ENCODE measurements at regions not wholly inside any gene's neighbourhood (a gene's known extent, or its start where the extent isn't known, plus 50 kb on each side); places are given as distances from the start of the nearest gene placed in this dataset.

- FAIRE-seq, result no peak
- 22% methylated on average over 8 of the region's 8 CpGs for WGBS (ENCODE audit: missing lambda C conversion rate)
- no peak overlapping the region for H3K27ac ChIP-seq
- TF ChIP-seq MAX (IDR thresholded peaks at IDR 0.05) (no peak), CTCF (IDR thresholded peaks at IDR 0.05) (no peak), EP300 (IDR thresholded peaks at IDR 0.05) (no peak), MAZ (IDR thresholded peaks at IDR 0.05; ENCODE audit: borderline replicate concordance, low read depth, low read length) (no peak), HDAC2 (IDR thresholded peaks at IDR 0.05) (no peak), ZSCAN20 (CRISPR knock-in tag; IDR thresholded peaks at IDR 0.05) (no peak), ESRRA (IDR thresholded peaks at IDR 0.05; ENCODE audit: borderline replicate concordance, low read length) (no peak), FOXS1 (CRISPR knock-in tag; IDR thresholded peaks at IDR 0.05) (no peak), CBX2 (IDR thresholded peaks at IDR 0.05; ENCODE audit: borderline replicate concordance, low read depth) (no peak), CHD4 (IDR thresholded peaks at IDR 0.05; ENCODE audit: borderline replicate concordance) (no peak), POLR2A (IDR thresholded peaks at IDR 0.05; ENCODE audit: low read length) (no peak), BCL3 (IDR thresholded peaks at IDR 0.05) (no peak), MYC (IDR thresholded peaks at IDR 0.05; ENCODE audit: borderline replicate concordance, low read length) (no peak), KDM1A (IDR thresholded peaks at IDR 0.05; ENCODE audit: low read depth) (no peak), HES2 (IDR thresholded peaks at IDR 0.05) (no peak), RARB (CRISPR knock-in tag; IDR thresholded peaks at IDR 0.05) (no peak), REST (IDR thresholded peaks at IDR 0.05) (no peak)
- no peak for ATAC-seq
- no peak overlapping the region for H3K4me3 ChIP-seq
- no peak for DNase-seq (ENCODE audit: low read depth in 1 of 2, low spot score in 1 of 2)
- no peaks in the 10 kb centered on the region for H3K4me1 ChIP-seq
- H3K9me3 ChIP-seq, result no peaks in the 10 kb centered on the region
- H3K4me2 ChIP-seq, result no peak overlapping the region
- ChIA-PET CTCF (no interaction called here), POLR2A (no interaction called here)
Observed at GRCh38 chrX:5399403-5399802, 829.3 kb downstream of the NLGN4X start.

- WGBS (ENCODE audit: missing lambda C conversion rate), result 23% methylated on average over 7 of the region's 7 CpGs
- H3K4me2 ChIP-seq, result no peak overlapping the region
- POLR2A ChIA-PET, result no interaction called here
- CTCF ChIA-PET, result no interaction called here
- no peaks in the 10 kb centered on the region for H3K4me1 ChIP-seq
- no peak for FAIRE-seq
- no peaks in the 10 kb centered on the region for H3K9me3 ChIP-seq
- TF ChIP-seq RARB (CRISPR knock-in tag; IDR thresholded peaks at IDR 0.05) (no peak), RFX5 (IDR thresholded peaks at IDR 0.05) (no peak), POLR2AphosphoS2 (conservative IDR thresholded peaks at IDR 0.05; ENCODE audit: low read length) (no peak), MYC (IDR thresholded peaks at IDR 0.05; ENCODE audit: borderline replicate concordance, low read length) (no peak), MAZ (IDR thresholded peaks at IDR 0.05; ENCODE audit: borderline replicate concordance, low read depth, low read length) (no peak), RCOR1 (IDR thresholded peaks at IDR 0.05; ENCODE audit: low read depth, low read length) (no peak), FOSB (CRISPR knock-in tag; IDR thresholded peaks at IDR 0.05) (no peak), POLR2A (IDR thresholded peaks at IDR 0.05; ENCODE audit: low read length) (no peak), EHMT2 (IDR thresholded peaks at IDR 0.05; ENCODE audit: low read depth) (no peak), RNF2 (IDR thresholded peaks at IDR 0.05; ENCODE audit: borderline replicate concordance, low read depth) (no peak), GATA3 (IDR thresholded peaks at IDR 0.05; ENCODE audit: borderline replicate concordance) (no peak), HOXB13 (CRISPR knock-in tag; IDR thresholded peaks at IDR 0.05; ENCODE audit: low read depth) (no peak), JUNB (IDR thresholded peaks at IDR 0.05) (no peak), CHD2 (IDR thresholded peaks at IDR 0.05; ENCODE audit: low read length, partially characterized antibody) (no peak), EHF (CRISPR knock-in tag; IDR thresholded peaks at IDR 0.05) (no peak), TP53 (CRISPR knock-in tag; IDR thresholded peaks at IDR 0.05) (no peak), ZSCAN20 (CRISPR knock-in tag; IDR thresholded peaks at IDR 0.05) (no peak)
- TF ChIP-seq, protein P1, sequence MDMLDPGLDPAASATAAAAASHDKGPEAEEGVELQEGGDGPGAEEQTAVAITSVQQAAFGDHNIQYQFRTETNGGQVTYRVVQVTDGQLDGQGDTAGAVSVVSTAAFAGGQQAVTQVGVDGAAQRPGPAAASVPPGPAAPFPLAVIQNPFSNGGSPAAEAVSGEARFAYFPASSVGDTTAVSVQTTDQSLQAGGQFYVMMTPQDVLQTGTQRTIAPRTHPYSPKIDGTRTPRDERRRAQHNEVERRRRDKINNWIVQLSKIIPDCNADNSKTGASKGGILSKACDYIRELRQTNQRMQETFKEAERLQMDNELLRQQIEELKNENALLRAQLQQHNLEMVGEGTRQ (IDR thresholded peaks at IDR 0.05), result no peak
- no peak for ATAC-seq
- no peak for DNase-seq (ENCODE audit: low read depth in 1 of 2, low spot score in 1 of 2)
- no peak overlapping the region for H3K4me3 ChIP-seq
- no peak overlapping the region for H3K27ac ChIP-seq
Observed at GRCh38 chrX:5397409-5397808, 831.3 kb downstream of the NLGN4X start.

Data from A549 (cell line).